K562 (cell line): ENCODE measurements at regions not wholly inside any gene's neighbourhood (a gene's known extent, or its start where the extent isn't known, plus 50 kb on each side); places are given as distances from the start of the nearest gene placed in this dataset.

Experiments used
- ARID2 ChIP-seq: fragments of 450-650 bp; IDR thresholded peaks from 2 replicates; pipeline ENCODE4 v1.6.1; 2017; ENCODE audit warnings: antibody characterized with exemption, mild to moderate bottlenecking
- CHD4 ChIP-seq: fragments of 200-600 bp; sonication (generic); IDR thresholded peaks from 3 replicates; pipeline ENCODE4 v1.6.1; 2012; ENCODE audit warnings: low read depth, mild to moderate bottlenecking, mixed read lengths, low read length, inconsistent platforms; ENCODE audit not compliant: insufficient read depth, insufficient replicate concordance, poor library complexity, severe bottlenecking
- FOXP1 ChIP-seq: sonication (generic); formaldehyde crosslinking; IDR thresholded peaks from 2 replicates; pipeline ENCODE4 v1.8.0; 2022; ENCODE audit warnings: mild to moderate bottlenecking, missing genetic modification reagents
- MAFK ChIP-seq: IDR thresholded peaks from 2 replicates; pipeline ENCODE4 v1.6.1; 2011; ENCODE audit warnings: low read length, improper control_type of control experiment
- MEF2D ChIP-seq: conservative IDR thresholded peaks from 2 replicates; pipeline ENCODE4 v1.6.1; 2016; ENCODE audit warnings: low read depth, missing genetic modification characterization, missing compliant biosample characterization
- SIN3B ChIP-seq: fragments of 450-650 bp; IDR thresholded peaks from 2 replicates; pipeline ENCODE4 v1.6.1; 2017; ENCODE audit warnings: low read depth, mild to moderate bottlenecking, moderate library complexity
- STAG1 ChIP-seq: sonication (generic); formaldehyde crosslinking; IDR thresholded peaks from 2 replicates; pipeline ENCODE4 v1.5.0; 2020; ENCODE audit warnings: missing genetic modification reagents, borderline replicate concordance
- TAF1 ChIP-seq: IDR thresholded peaks from 2 replicates; pipeline ENCODE4 v1.6.1; 2011; ENCODE audit warnings: mild to moderate bottlenecking, low read length, moderate library complexity; ENCODE audit not compliant: insufficient read depth, control insufficient read depth, severe bottlenecking; ENCODE audit errors: extremely low read depth
- TF ChIP-seq, protein P1 (sequence below): sonication (generic); formaldehyde crosslinking; IDR thresholded peaks from 2 replicates; pipeline ENCODE4 v1.8.0; 2022; ENCODE audit warnings: mild to moderate bottlenecking, low read depth, missing genetic modification reagents
- TF ChIP-seq, protein P2 (sequence below): IDR thresholded peaks from 2 replicates; pipeline ENCODE4 v1.6.1; 2011; ENCODE audit warnings: borderline replicate concordance, low read depth, mild to moderate bottlenecking, moderate library complexity, low read length; ENCODE audit not compliant: insufficient read depth, poor library complexity, severe bottlenecking

DNA sequence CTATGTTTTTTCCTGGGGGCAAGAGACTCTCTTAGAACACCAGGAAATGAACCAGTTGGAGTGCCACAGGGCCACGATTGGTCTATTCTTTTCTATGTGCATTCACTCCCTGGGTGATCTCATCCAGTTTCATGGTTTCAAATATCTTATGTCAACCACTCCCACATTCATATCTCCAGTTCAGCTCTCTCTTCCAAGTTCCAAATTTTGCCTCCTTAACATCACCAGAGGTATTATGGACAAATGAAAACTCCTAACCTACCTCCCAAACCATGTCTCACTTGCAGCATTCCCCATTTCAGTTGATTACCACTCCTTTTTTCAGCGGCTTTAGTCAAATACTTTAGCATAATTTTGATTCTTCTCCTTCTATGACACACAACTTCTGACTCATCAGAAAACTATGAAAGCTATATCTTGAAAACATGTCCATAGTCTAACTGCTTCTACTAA is 203.1 kb upstream of the SEMA6D start (continued):
- TF ChIP-seq, protein P1, sequence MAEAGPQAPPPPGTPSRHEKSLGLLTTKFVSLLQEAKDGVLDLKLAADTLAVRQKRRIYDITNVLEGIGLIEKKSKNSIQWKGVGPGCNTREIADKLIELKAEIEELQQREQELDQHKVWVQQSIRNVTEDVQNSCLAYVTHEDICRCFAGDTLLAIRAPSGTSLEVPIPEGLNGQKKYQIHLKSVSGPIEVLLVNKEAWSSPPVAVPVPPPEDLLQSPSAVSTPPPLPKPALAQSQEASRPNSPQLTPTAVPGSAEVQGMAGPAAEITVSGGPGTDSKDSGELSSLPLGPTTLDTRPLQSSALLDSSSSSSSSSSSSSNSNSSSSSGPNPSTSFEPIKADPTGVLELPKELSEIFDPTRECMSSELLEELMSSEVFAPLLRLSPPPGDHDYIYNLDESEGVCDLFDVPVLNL (CRISPR knock-in tag), result no peak
- TF ChIP-seq SIN3B (no peak), ARID2 (no peak), MEF2D (tag) (no peak), FOXP1 (no peak), MAFK (no peak), TAF1 (no peak), STAG1 (CRISPR knock-in tag) (no peak), CHD4 (no peak)
- TF ChIP-seq, protein P2, sequence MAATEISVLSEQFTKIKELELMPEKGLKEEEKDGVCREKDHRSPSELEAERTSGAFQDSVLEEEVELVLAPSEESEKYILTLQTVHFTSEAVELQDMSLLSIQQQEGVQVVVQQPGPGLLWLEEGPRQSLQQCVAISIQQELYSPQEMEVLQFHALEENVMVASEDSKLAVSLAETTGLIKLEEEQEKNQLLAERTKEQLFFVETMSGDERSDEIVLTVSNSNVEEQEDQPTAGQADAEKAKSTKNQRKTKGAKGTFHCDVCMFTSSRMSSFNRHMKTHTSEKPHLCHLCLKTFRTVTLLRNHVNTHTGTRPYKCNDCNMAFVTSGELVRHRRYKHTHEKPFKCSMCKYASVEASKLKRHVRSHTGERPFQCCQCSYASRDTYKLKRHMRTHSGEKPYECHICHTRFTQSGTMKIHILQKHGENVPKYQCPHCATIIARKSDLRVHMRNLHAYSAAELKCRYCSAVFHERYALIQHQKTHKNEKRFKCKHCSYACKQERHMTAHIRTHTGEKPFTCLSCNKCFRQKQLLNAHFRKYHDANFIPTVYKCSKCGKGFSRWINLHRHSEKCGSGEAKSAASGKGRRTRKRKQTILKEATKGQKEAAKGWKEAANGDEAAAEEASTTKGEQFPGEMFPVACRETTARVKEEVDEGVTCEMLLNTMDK, result no peak
